Testis (tissue), 2 donors: ENCODE measurements at regions not wholly inside any gene's neighbourhood (a gene's known extent, or its start where the extent isn't known, plus 50 kb on each side); places are given as distances from the start of the nearest gene placed in this dataset.

Experiments used
- CTCF ChIP-seq, 3 experiments: fragments of 450-650 bp in 2 of 3; fragments of 200-600 bp in 1 of 3; sonication (generic) in 1 of 3; IDR thresholded peaks; one replicate each; pipeline ENCODE4 v1.5.1; 2016 to 2019; ENCODE audit warnings: antibody characterized with exemption in 3 of 3, mild to moderate bottlenecking in 2 of 3, moderate library complexity in 1 of 3
- POLR2A ChIP-seq: fragments of 450-650 bp; IDR thresholded peaks from one replicate; pipeline ENCODE4 v1.6.1; 2017; ENCODE audit warnings: antibody characterized with exemption, mild to moderate bottlenecking, moderate library complexity

- TF ChIP-seq POLR2A (no peak), CTCF (IDR thresholded peaks at IDR 0.05) (no peak)
Measured at GRCh38 chr6:91575032-91575431, 988.2 kb upstream of the MAP3K7 start.
